Adrenal gland (tissue), 5 donors: ENCODE measurements at regions not wholly inside any gene's neighbourhood (a gene's known extent, or its start where the extent isn't known, plus 50 kb on each side); places are given as distances from the start of the nearest gene placed in this dataset.

Experiments used
- CTCF ChIP-seq, 6 experiments: fragments of 450-650 bp in 4 of 6; fragments of 200-600 bp in 2 of 6; sonication (generic) in 1 of 6; IDR thresholded peaks; 1 replicate in 5 of 6; 2 replicates in 1 of 6; pipeline versions ENCODE4 v1.5.1 to v1.8.0; 2016 to 2021; ENCODE audit warnings: antibody characterized with exemption in 6 of 6, mild to moderate bottlenecking in 2 of 6, moderate library complexity in 1 of 6
- POLR2A ChIP-seq, 2 donors: fragments of 450-650 bp; IDR thresholded peaks; one replicate each; pipeline ENCODE4 v1.6.1; 2017; ENCODE audit warnings: antibody characterized with exemption in 2 of 2, mild to moderate bottlenecking in 2 of 2, moderate library complexity in 1 of 2
- donor health status: DM: no; HTN: no; CAD: no.

GRCh38 chrX:20519826-20520225 is 253.1 kb upstream of the RPS6KA3 start:
- TF ChIP-seq CTCF (IDR thresholded peaks at IDR 0.05) (no peak), POLR2A (IDR thresholded peaks at IDR 0.05) (no peak)
